Endothelial cell of umbilical vein (primary cell): ENCODE measurements at regions not wholly inside any gene's neighbourhood (a gene's known extent, or its start where the extent isn't known, plus 50 kb on each side); places are given as distances from the start of the nearest gene placed in this dataset.

Experiments used
- BruUV-seq: library from RNA; stranded (reverse); fragments of 400-500 nt; replicated peaks from 2 replicates; lab custom pipeline; 2021; lab: Mats Ljungman, UMichigan
- CTCF ChIA-PET: fragments of 300-600, 350-600 bp; sonication (Branson Sonifier 250); formaldehyde crosslinking; loops from one replicate; lab custom pipeline; 2021; ENCODE audit warnings: antibody characterized with exemption, inconsistent platforms; lab: Charles Lee
- POLR2A ChIA-PET: fragments of 300-600, 350-600 bp; sonication (Branson Sonifier 250); formaldehyde crosslinking; loops from one replicate; lab custom pipeline; 2021; ENCODE audit warnings: antibody characterized with exemption, inconsistent platforms; lab: Charles Lee
- DNase-seq: peaks from one replicate; pipeline ENCODE4 v3.0.0-alpha.2; 2011; ENCODE audit warnings: low read depth, low spot score
- FAIRE-seq: peaks from 2 replicates; lab custom pipeline; 2011; peaks lifted over from hg19 to GRCh38; lab: Jason Lieb, UNC
- H2AFZ ChIP-seq: 2 replicates; pipeline ENCODE4 v1.6.0; 2012; ENCODE audit warnings: low read depth, low read length, control low read depth, inconsistent platforms
- H3K27ac ChIP-seq: 2 replicates; pipeline ENCODE4 v1.5.1; 2011; ENCODE audit warnings: low read depth, mild to moderate bottlenecking, control low read depth, low read length, moderate library complexity; ENCODE audit not compliant: insufficient read depth
- H3K27me3 ChIP-seq, 2 experiments: 2 replicates each; pipeline versions ENCODE4 v1.6.0 to v1.6.1; 2011; ENCODE audit warnings: low read length in 2 of 2, mixed read lengths in 1 of 2; ENCODE audit not compliant: control insufficient read depth in 2 of 2, insufficient read depth in 2 of 2
- H3K36me3 ChIP-seq, 2 experiments: 2 replicates in 1 of 2; 3 replicates in 1 of 2; pipeline ENCODE4 v1.5.1; 2011; ENCODE audit warnings: low read length in 2 of 2, mild to moderate bottlenecking in 1 of 2, moderate library complexity in 1 of 2; ENCODE audit not compliant: control insufficient read depth in 2 of 2, insufficient read depth in 2 of 2; ENCODE audit errors: extremely low read depth in 1 of 2
- H3K4me1 ChIP-seq: 3 replicates; pipeline ENCODE4 v1.5.1; 2011; ENCODE audit warnings: mild to moderate bottlenecking, low read length; ENCODE audit not compliant: control insufficient read depth, insufficient read depth; ENCODE audit errors: extremely low read depth
- H3K4me2 ChIP-seq: 2 replicates; pipeline ENCODE4 v1.6.1; 2011; ENCODE audit warnings: low read length, control low read depth, mixed read lengths; ENCODE audit not compliant: insufficient read depth
- H3K4me3 ChIP-seq, 3 experiments: fragments of 200-600 bp in 1 of 3; sonication (generic), shearing (Covaris generic) in 1 of 3; replicated peaks in 1 of 3; 2 replicates each; pipeline ENCODE4 v1.5.1; 2011 to 2016; ENCODE audit warnings: control low read depth in 3 of 3, low read length in 3 of 3, mild to moderate bottlenecking in 2 of 3, inconsistent platforms in 1 of 3, low read depth in 1 of 3, moderate library complexity in 1 of 3; ENCODE audit not compliant: insufficient read depth in 1 of 3
- H3K79me2 ChIP-seq: 2 replicates; pipeline ENCODE4 v1.6.0; 2012; ENCODE audit warnings: low read length, inconsistent platforms; ENCODE audit not compliant: control insufficient read depth, insufficient read depth
- H3K9ac ChIP-seq: replicated peaks from 2 replicates; pipeline ENCODE3; 2011; ENCODE audit warnings: low read length, control low read depth; ENCODE audit not compliant: insufficient read depth; ENCODE audit errors: extremely low read depth
- H3K9me1 ChIP-seq: replicated peaks from 3 replicates; pipeline ENCODE4 v1.6.0; 2011; ENCODE audit warnings: mild to moderate bottlenecking, low read length; ENCODE audit not compliant: control insufficient read depth, insufficient read depth; ENCODE audit errors: extremely low read depth
- H3K9me3 ChIP-seq: replicated peaks from 2 replicates; pipeline ENCODE4 v1.5.1; 2012; ENCODE audit warnings: low read length, inconsistent platforms; ENCODE audit not compliant: control insufficient read depth, insufficient read depth
- H4K20me1 ChIP-seq: replicated peaks from 2 replicates; pipeline ENCODE3; 2011; ENCODE audit warnings: mild to moderate bottlenecking, low read length; ENCODE audit not compliant: control insufficient read depth, insufficient read depth; ENCODE audit errors: extremely low read depth
- CTCF ChIP-seq, 2 donors: IDR thresholded peaks; 1 replicate in 1 of 2; 2 replicates in 1 of 2; pipeline ENCODE4 v1.5.1; 2011; ENCODE audit warnings: low read length in 2 of 2, mild to moderate bottlenecking in 2 of 2, moderate library complexity in 2 of 2, control low read depth in 1 of 2, inconsistent platforms in 1 of 2, low read depth in 1 of 2; ENCODE audit not compliant: insufficient read depth in 1 of 2; ENCODE audit errors: extremely low read depth in 1 of 2
- FOS ChIP-seq: IDR thresholded peaks from 2 replicates; pipeline ENCODE4 v1.6.1; 2011; ENCODE audit warnings: mild to moderate bottlenecking, low read length, moderate library complexity, borderline replicate concordance; ENCODE audit not compliant: insufficient read depth
- JUN ChIP-seq: IDR thresholded peaks from 2 replicates; pipeline ENCODE4 v1.6.1; 2011; ENCODE audit warnings: borderline replicate concordance, low read depth; ENCODE audit not compliant: insufficient read length, insufficient read depth
- MAX ChIP-seq: IDR thresholded peaks from 2 replicates; pipeline ENCODE4 v1.6.1; 2011; ENCODE audit not compliant: insufficient read depth, insufficient read length
- MYC ChIP-seq: IDR thresholded peaks from one replicate; pipeline ENCODE4 v1.6.1; 2011; ENCODE audit warnings: mild to moderate bottlenecking, low read depth, low read length
- POLR2A ChIP-seq: IDR thresholded peaks from 2 replicates; pipeline ENCODE4 v1.6.1; 2012; ENCODE audit warnings: low read depth, mild to moderate bottlenecking, control low read depth, low read length
- POLR2AphosphoS5 ChIP-seq: IDR thresholded peaks from 2 replicates; pipeline ENCODE4 v1.6.1; 2012; ENCODE audit warnings: low read depth, mild to moderate bottlenecking, control low read depth, low read length, moderate library complexity; ENCODE audit not compliant: insufficient read depth
- dilution Hi-C: fragments of 300-500 bp; cut with MboI; formaldehyde crosslinking; loops from one replicate; pipeline ENCODE4 v1.15.0; 2019; ENCODE audit warnings: low sequenced_read_pairs; ENCODE audit not compliant: extremely low pct_ligation_motif_present
- intact Hi-C: fragments of 100-400 bp; cut with micrococcal nuclease; formaldehyde crosslinking; loops from one replicate; pipeline ENCODE4 v1.10.0; 2022

- Histone ChIP-seq H3K4me2 (no peak overlapping the region), H3K27me3 (no peaks in the 10 kb centered on the region), H3K9me3 (no peaks in the 10 kb centered on the region), H4K20me1 (no peaks in the 10 kb centered on the region), H2AFZ (no peak overlapping the region), H3K79me2 (no peaks in the 10 kb centered on the region), H3K9ac (no peak overlapping the region), H3K36me3 (no peaks in the 10 kb centered on the region), H3K4me3 (no peak overlapping the region), H3K27ac (no peak overlapping the region), H3K9me1 (no peaks in the 10 kb centered on the region), H3K4me1 (no peaks in the 10 kb centered on the region)
- FAIRE-seq = no peak
- BruUV-seq = no TSS peak
- DNase-seq = no peak
- TF ChIP-seq MYC (no peak), MAX (no peak), FOS (no peak), CTCF (IDR thresholded peaks at IDR 0.05; ENCODE audit: extremely low read depth in 1 of 2, insufficient read depth in 1 of 2, low read depth in 1 of 2, low read length in 2 of 2) (no peak), JUN (no peak)
- intact Hi-C loops (no loop called here), dilution Hi-C loops (no loop called here)
- ChIA-PET POLR2A (no interaction called here), CTCF (no interaction called here)
Measured at GRCh38 chr7:125485223-125485622, 555.6 kb upstream of the POT1 start.

GRCh38 chr7:125484755-125485154, 555.1 kb upstream of the POT1 start:
- Histone ChIP-seq H3K9me3 (no peaks in the 10 kb centered on the region), H3K4me2 (no peak overlapping the region), H3K9me1 (no peaks in the 10 kb centered on the region), H3K27ac (no peak overlapping the region), H3K9ac (no peak overlapping the region), H3K27me3 (no peaks in the 10 kb centered on the region), H2AFZ (no peak overlapping the region), H3K79me2 (no peaks in the 10 kb centered on the region), H3K4me3 (no peak overlapping the region), H3K36me3 (no peaks in the 10 kb centered on the region), H4K20me1 (no peaks in the 10 kb centered on the region), H3K4me1 (no peaks in the 10 kb centered on the region)
- ChIA-PET POLR2A (no interaction called here), CTCF (no interaction called here)
- dilution Hi-C loops (no loop called here), intact Hi-C loops (no loop called here)
- BruUV-seq = no TSS peak
- TF ChIP-seq MYC (no peak), MAX (no peak), FOS (no peak), POLR2AphosphoS5 (no peak), CTCF (IDR thresholded peaks at IDR 0.05; ENCODE audit: extremely low read depth in 1 of 2, insufficient read depth in 1 of 2, low read depth in 1 of 2, low read length in 2 of 2) (no peak), POLR2A (no peak), JUN (no peak)
- DNase-seq (no peak), FAIRE-seq (no peak)
